GM12801 (cell line): ENCODE measurements at regions not wholly inside any gene's neighbourhood (a gene's known extent, or its start where the extent isn't known, plus 50 kb on each side); places are given as distances from the start of the nearest gene placed in this dataset.

Experiments used
- TF ChIP-seq, protein P1 (sequence below): IDR thresholded peaks from one replicate; pipeline ENCODE4 v1.5.1; 2011; ENCODE audit warnings: control low read depth; ENCODE audit not compliant: insufficient read length; ENCODE audit errors: extremely low read depth

DNA sequence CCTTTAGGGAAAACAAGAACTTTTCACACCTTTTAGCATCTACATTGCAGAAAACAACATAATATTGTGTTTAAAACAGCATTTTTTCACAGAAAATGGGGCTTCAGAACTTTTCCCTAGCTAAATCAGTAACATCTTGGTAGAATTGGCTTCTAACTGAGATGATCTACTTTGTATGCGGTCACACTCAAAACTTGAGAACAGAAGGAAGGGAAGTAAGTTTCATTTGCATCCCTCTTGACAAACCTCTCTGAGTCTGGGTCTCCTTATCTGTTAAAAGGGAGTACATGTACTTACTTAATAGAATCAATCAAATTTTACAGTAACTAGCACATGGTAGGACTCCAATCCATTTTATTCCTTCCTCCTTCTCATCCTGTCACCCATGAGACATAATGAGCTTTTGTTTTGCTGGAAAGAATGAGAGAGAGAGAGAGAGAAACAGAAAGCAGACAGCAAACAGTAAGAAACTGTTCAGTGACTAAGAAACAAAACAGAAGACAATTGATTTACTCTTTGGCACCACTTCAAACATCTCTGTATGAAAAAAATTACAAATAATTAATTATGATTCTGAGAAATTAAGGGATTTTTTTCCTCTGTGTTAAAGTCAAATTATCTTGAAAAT is 387.3 kb downstream of the SATB2 start:
- TF ChIP-seq, protein P1, sequence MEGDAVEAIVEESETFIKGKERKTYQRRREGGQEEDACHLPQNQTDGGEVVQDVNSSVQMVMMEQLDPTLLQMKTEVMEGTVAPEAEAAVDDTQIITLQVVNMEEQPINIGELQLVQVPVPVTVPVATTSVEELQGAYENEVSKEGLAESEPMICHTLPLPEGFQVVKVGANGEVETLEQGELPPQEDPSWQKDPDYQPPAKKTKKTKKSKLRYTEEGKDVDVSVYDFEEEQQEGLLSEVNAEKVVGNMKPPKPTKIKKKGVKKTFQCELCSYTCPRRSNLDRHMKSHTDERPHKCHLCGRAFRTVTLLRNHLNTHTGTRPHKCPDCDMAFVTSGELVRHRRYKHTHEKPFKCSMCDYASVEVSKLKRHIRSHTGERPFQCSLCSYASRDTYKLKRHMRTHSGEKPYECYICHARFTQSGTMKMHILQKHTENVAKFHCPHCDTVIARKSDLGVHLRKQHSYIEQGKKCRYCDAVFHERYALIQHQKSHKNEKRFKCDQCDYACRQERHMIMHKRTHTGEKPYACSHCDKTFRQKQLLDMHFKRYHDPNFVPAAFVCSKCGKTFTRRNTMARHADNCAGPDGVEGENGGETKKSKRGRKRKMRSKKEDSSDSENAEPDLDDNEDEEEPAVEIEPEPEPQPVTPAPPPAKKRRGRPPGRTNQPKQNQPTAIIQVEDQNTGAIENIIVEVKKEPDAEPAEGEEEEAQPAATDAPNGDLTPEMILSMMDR: no peak

DNA sequence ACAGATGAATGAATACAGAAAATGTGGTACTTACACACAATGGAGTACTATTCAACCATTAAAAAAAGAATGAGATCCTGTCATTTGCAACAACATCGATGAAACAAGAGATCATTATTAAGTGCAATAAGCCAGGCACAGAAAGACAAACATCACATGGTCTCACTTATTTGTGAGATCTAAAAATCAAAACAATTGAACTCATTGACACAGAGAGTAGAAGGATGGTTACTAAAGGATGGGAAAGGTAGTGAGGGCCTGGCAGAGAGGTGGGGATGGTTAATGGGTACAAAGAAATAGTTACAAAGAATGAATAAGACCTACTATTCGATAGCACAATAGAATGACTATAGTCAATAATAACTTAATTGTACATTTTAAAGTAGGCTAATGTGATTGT is 393.5 kb downstream of the SATB2 start:
- TF ChIP-seq, protein P1: no peak

DNA sequence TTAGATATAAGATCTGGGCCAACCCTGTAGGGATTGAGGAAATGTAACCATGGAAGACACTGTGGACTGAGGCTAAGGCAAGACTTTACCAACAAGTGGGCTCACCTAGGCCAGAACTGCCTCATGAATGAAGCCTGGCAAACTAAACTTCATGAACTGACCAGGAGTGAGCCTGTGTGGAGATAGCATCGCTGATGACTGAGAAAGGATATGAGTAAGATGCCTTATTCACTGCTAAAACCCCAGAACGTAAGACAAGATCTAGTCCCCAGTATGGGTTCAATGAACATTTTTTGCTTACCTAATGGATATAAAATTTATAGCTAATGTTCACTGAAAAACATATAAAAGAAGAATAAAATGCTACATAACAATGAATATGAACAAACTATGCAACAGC is 399.8 kb downstream of the SATB2 start:
- TF ChIP-seq, protein P1: no peak

DNA sequence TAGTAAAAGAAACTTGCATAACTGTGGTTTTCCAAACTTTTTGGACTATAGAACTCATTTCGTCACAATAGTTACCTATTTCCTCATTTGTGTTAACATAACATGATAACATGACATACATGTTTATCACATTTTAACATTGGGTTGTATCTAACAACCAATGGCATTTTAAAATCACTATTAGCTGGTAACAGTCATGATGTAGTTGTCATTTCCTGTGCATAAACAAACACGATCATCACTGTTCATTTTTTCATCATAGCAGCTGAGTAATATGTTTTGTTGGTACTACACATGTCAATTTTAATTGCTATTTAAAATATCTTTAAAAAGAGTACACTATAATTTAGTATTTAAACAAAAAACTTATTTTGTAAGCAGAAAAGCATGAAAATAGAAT is 402.4 kb downstream of the SATB2 start:
- TF ChIP-seq, protein P1: no peak

DNA sequence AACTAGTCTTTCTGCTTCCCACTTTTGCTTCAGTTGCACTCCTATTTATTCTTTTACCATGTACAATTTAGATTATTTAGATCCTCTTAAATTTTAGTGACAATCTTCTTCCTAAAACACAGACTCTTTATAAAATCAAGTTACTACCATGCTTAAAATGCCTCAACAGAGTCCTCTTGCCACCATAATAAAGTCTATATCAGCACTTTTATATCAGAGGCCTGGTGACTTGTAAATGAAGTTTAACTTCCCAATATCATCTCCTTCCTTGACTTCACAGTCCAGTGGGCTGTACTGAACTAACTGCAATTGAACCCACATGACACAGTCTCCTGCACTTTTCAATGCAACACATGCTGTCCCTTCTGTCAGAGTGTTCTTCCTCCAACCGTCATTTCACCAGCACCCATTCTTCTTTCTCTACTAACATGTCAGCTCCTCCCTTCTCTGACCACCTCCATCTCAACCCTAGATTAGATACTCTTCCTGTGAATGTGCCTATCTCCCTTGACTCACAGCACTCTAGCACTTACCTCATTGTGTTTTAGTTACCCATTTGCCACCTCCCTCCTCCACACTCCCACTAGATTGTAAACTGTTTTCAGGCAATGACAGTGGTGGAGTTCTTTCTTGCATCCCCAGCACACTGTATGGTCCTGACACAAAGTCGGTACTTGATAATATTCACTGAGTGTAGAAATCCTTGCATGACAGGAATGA is 414.9 kb downstream of the SATB2 start:
- TF ChIP-seq, protein P1: no peak

DNA sequence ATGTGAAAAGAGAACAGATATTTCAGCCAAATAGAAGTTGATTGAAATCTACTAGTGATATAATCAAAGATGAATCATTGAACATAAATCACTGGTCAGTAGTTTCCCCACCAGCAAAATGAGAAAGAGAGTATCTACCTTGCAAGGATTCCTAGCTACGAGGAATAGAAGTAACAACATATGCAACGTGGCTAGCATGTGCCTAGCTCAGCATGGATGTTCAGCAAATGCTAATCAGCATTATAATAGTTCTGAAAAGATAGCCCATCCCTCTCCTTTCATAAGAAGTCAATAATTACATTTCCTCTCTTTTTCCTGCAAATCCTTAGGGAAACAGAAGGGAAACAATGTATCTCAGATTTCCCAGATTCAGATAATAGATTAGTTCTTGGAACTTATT is 417.2 kb downstream of the SATB2 start:
- TF ChIP-seq, protein P1: no peak

DNA sequence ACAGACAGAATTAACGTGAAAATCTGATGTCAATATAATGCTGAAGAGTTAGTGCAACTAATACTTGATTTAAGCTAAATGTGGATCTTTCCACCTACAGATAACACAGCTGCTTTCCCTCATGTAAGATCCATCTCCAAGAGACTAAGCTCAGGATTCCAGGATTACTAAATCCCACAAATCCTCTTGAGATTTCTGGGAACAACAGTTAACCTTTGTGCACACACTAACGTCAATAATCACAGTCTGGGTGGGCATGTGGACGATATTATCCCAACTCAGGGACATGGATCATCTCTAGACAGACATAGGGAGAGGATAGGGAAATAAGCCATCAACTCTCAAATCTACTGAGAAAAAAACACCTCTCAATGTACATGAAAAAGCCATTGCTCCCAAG is 432.6 kb downstream of the SATB2 start:
- TF ChIP-seq, protein P1: no peak
